ENCODE measurements at regions not wholly inside any gene's neighbourhood (a gene's known extent, or its start where the extent isn't known, plus 50 kb on each side); places are given as distances from the start of the nearest gene placed in this dataset.
A peak's percentile ranks its signal among the peaks of the same experiment; 100 is the strongest.

DNA sequence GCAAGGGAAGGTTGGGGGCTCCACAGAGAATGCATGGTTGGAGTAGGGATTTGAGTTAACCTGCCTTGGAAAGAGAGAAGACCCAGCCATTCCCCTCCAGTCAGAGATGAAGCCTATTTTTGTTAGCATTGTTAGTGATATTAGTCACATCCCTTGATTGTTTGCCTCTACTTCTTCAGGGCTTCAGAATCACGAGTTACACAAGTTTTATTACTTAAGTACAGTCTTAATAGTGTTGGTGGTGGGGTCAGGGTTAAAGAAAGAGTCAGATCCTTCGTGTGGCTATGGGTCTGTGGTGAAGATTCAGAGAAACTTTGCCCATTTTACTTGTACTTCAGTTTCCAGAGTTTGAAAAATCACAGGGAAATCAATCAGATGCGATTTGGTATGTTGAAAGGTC, 363.1 kb downstream of the LRIG3 start:
- peak; percentile 45 for DNase-seq (ENCODE audit: low read depth, low spot score)
- Histone ChIP-seq H3K9me3 (ENCODE audit: control insufficient read depth, insufficient read depth, low read length) (peaks cover 4% of the 10 kb centered on the region; the same call in 1 of the 2 replicates), H3K27ac (ENCODE audit: low read depth, low read length) (peak overlapping the region; percentile 43), H3K4me3 (ENCODE audit: low read depth, low read length) (no peak overlapping the region), H3K27me3 (ENCODE audit: control insufficient read depth, insufficient read depth, low read length) (no peaks in the 10 kb centered on the region)
- no peak for TF ChIP-seq CTCF (IDR thresholded peaks at IDR 0.05; ENCODE audit: low read depth, low read length)
- POLR2A ChIA-PET, result no interaction called here
- CTCF ChIA-PET, result no interaction called here

DNA sequence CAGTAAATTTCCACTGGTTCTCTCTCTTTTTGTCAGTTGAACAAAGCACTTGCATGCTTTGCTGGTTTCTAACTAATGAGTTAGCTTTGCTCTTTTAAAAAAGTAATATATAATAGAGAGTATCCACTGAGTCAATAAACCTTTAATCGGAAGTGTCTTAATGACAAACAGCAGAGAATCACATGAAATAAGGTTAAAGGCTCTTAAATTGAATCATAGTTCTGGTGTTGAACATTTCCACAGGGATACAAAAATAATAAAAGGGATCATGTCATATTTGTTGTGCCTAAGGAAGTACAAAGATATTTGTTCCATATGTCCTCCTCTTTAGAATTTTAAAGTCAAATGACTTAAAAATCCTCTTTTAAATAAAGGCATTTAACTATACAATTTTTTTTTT, 362.6 kb downstream of the LRIG3 start:
- no peak for TF ChIP-seq CTCF (IDR thresholded peaks at IDR 0.05; ENCODE audit: low read depth, low read length)
- no peak for DNase-seq (ENCODE audit: low read depth, low spot score)
- CTCF ChIA-PET, result no interaction called here
- POLR2A ChIA-PET, result no interaction called here
- Histone ChIP-seq H3K27ac (ENCODE audit: low read depth, low read length) (peak overlapping the region; percentile 43), H3K9me3 (ENCODE audit: control insufficient read depth, insufficient read depth, low read length) (peaks cover 4% of the 10 kb centered on the region; the same call in 1 of the 2 replicates), H3K27me3 (ENCODE audit: control insufficient read depth, insufficient read depth, low read length) (no peaks in the 10 kb centered on the region), H3K4me3 (ENCODE audit: low read depth, low read length) (no peak overlapping the region)

- no peak overlapping the region for H3K27ac ChIP-seq (ENCODE audit: low read depth, low read length)
- no peak for TF ChIP-seq CTCF (IDR thresholded peaks at IDR 0.05; ENCODE audit: low read depth, low read length)
Observed at GRCh38 chr12:58563621-58564020, 356.7 kb downstream of the LRIG3 start.

GRCh38 chr12:58564721-58565120, 355.6 kb downstream of the LRIG3 start:
- H3K27ac ChIP-seq (ENCODE audit: low read depth, low read length), result peak overlapping the region; percentile 58
- H3K9me3 ChIP-seq (ENCODE audit: control insufficient read depth, insufficient read depth, low read length), result no peaks in the 10 kb centered on the region
- TF ChIP-seq CTCF (IDR thresholded peaks at IDR 0.05; ENCODE audit: low read depth, low read length), result no peak
- CTCF ChIA-PET, result no interaction called here
- DNase-seq (ENCODE audit: low read depth, low spot score), result peak; percentile 27
- no peak overlapping the region for H3K4me3 ChIP-seq (ENCODE audit: low read depth, low read length)
- POLR2A ChIA-PET, result interaction anchor here (0.8 to 1.9 kb wide), 2 partner anchors 24 to 312 kb away, joined by 3 to 4 read pairs; no protein-coding TSS in a partner anchor
- H3K27me3 ChIP-seq (ENCODE audit: control insufficient read depth, insufficient read depth, low read length), result no peaks in the 10 kb centered on the region

More at GRCh38 chr12:58563621-58564020, 356.7 kb downstream of the LRIG3 start:
- DNase-seq (ENCODE audit: low read depth, low spot score), result no peak
- Histone ChIP-seq H3K9me3 (ENCODE audit: control insufficient read depth, insufficient read depth, low read length) (peaks cover under 1% of the 10 kb centered on the region; the same call in 1 of the 2 replicates), H3K27me3 (ENCODE audit: control insufficient read depth, insufficient read depth, low read length) (no peaks in the 10 kb centered on the region), H3K4me3 (ENCODE audit: low read depth, low read length) (no peak overlapping the region)
- CTCF ChIA-PET, result interaction anchor here (0.9 to 2.2 kb wide), 3 partner anchors 21 to 147 kb away, joined by 3 to 6 read pairs (median 3); no protein-coding TSS in a partner anchor
- POLR2A ChIA-PET, result no interaction called here

- ChIA-PET POLR2A (interaction anchor here (1.0 kb wide), 1 partner anchor 184 kb away, joined by 3 read pairs; no protein-coding TSS in a partner anchor), CTCF (no interaction called here)
- Histone ChIP-seq H3K4me3 (ENCODE audit: low read depth, low read length) (no peak overlapping the region), H3K27me3 (ENCODE audit: control insufficient read depth, insufficient read depth, low read length) (no peaks in the 10 kb centered on the region), H3K27ac (ENCODE audit: low read depth, low read length) (peak overlapping the region; percentile 68), H3K9me3 (ENCODE audit: control insufficient read depth, insufficient read depth, low read length) (no peaks in the 10 kb centered on the region)
- TF ChIP-seq CTCF (IDR thresholded peaks at IDR 0.05; ENCODE audit: low read depth, low read length), result no peak
- DNase-seq (ENCODE audit: low read depth, low spot score), result peak; percentile 92
Observed at GRCh38 chr12:58566599-58566998, 353.7 kb downstream of the LRIG3 start.
